B cell (primary cell): ENCODE measurements at regions not wholly inside any gene's neighbourhood (a gene's known extent, or its start where the extent isn't known, plus 50 kb on each side); places are given as distances from the start of the nearest gene placed in this dataset.
"Not testable (repeated sequence)": the region's sequence is repeated elsewhere in the genome, so short reads cannot be mapped to it uniquely, and the experiment has no call there.

Source experiments
- EZH2 ChIP-seq: IDR thresholded peaks from 2 replicates; pipeline ENCODE4 v1.6.1; 2012; ENCODE audit warnings: borderline replicate concordance, low read depth, mild to moderate bottlenecking, moderate library complexity, low read length; ENCODE audit not compliant: insufficient read depth, poor library complexity, severe bottlenecking
- TF ChIP-seq, protein P1 (sequence below): fragments of 200-600 bp; IDR thresholded peaks from one replicate; pipeline ENCODE4 v1.8.0; 2022; ENCODE audit warnings: antibody characterized with exemption, mild to moderate bottlenecking

DNA sequence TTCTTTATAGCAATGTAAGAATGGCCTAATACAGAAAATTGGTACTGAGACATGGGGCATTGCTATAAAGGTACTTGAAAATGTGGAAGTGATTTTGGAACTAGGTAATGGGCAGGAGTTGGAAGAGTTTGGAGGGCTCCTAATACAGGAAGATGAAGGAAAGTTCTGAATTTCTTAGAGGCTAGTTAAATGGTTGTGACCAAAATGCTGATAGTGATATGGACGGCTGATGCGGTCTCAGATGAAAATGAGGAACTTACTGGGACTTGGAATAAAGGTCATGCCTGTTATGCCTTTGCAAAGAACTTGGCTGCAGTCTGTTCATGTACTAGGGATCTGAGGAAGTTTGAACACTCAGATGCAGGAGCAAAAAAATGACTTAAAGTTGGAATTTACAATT lies 132.2 kb upstream of the ZNG1F start:
- TF ChIP-seq, protein P1, sequence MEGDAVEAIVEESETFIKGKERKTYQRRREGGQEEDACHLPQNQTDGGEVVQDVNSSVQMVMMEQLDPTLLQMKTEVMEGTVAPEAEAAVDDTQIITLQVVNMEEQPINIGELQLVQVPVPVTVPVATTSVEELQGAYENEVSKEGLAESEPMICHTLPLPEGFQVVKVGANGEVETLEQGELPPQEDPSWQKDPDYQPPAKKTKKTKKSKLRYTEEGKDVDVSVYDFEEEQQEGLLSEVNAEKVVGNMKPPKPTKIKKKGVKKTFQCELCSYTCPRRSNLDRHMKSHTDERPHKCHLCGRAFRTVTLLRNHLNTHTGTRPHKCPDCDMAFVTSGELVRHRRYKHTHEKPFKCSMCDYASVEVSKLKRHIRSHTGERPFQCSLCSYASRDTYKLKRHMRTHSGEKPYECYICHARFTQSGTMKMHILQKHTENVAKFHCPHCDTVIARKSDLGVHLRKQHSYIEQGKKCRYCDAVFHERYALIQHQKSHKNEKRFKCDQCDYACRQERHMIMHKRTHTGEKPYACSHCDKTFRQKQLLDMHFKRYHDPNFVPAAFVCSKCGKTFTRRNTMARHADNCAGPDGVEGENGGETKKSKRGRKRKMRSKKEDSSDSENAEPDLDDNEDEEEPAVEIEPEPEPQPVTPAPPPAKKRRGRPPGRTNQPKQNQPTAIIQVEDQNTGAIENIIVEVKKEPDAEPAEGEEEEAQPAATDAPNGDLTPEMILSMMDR: not testable (repeated sequence)
- not testable (repeated sequence) for TF ChIP-seq EZH2
